ENCODE measurements at regions not wholly inside any gene's neighbourhood (a gene's known extent, or its start where the extent isn't known, plus 50 kb on each side); places are given as distances from the start of the nearest gene placed in this dataset.

GRCh38 chr10:78358982-78359381 lies 325.3 kb downstream of the RPS24 start:
- peaks cover 20% of the 10 kb centered on the region for H3K4me1 Mint-ChIP-seq (ENCODE audit: unreplicated experiment)
- TF ChIP-seq CTCF (IDR thresholded peaks at IDR 0.05; ENCODE audit: unreplicated experiment), result no peak

GRCh38 chr10:78359640-78360091 lies 326.0 kb downstream of the RPS24 start:
- H3K27ac Mint-ChIP-seq (ENCODE audit: unreplicated experiment), result no peak overlapping the region
- peaks cover 20% of the 10 kb centered on the region for H3K4me1 Mint-ChIP-seq (ENCODE audit: unreplicated experiment)
- no peak for DNase-seq (ENCODE audit: low spot score)
- no peaks in the 10 kb centered on the region for H3K9me3 Mint-ChIP-seq (ENCODE audit: unreplicated experiment)
- no peak overlapping the region for H3K4me3 Mint-ChIP-seq (ENCODE audit: unreplicated experiment)
- TF ChIP-seq CTCF (IDR thresholded peaks at IDR 0.05; ENCODE audit: unreplicated experiment), result no peak
- no peaks in the 10 kb centered on the region for H3K36me3 Mint-ChIP-seq (ENCODE audit: low read depth, unreplicated experiment)
- H3K27me3 Mint-ChIP-seq (ENCODE audit: unreplicated experiment), result peaks cover 6% of the 10 kb centered on the region

More at GRCh38 chr10:78358982-78359381, 325.3 kb downstream of the RPS24 start:
- Mint-ChIP-seq H3K9me3 (ENCODE audit: unreplicated experiment) (no peaks in the 10 kb centered on the region), H3K36me3 (ENCODE audit: low read depth, unreplicated experiment) (no peaks in the 10 kb centered on the region), H3K27me3 (ENCODE audit: unreplicated experiment) (peaks cover 6% of the 10 kb centered on the region), H3K27ac (ENCODE audit: unreplicated experiment) (no peak overlapping the region), H3K4me3 (ENCODE audit: unreplicated experiment) (no peak overlapping the region)
- no peak for DNase-seq (ENCODE audit: low spot score)

GRCh38 chr10:78360284-78360683 lies 326.6 kb downstream of the RPS24 start:
- peaks cover 23% of the 10 kb centered on the region for H3K4me1 Mint-ChIP-seq (ENCODE audit: unreplicated experiment)
- peaks cover 6% of the 10 kb centered on the region for H3K27me3 Mint-ChIP-seq (ENCODE audit: unreplicated experiment)
- DNase-seq (ENCODE audit: low spot score), result no peak
- H3K36me3 Mint-ChIP-seq (ENCODE audit: low read depth, unreplicated experiment), result no peaks in the 10 kb centered on the region
- no peaks in the 10 kb centered on the region for H3K9me3 Mint-ChIP-seq (ENCODE audit: unreplicated experiment)
- no peak overlapping the region for H3K27ac Mint-ChIP-seq (ENCODE audit: unreplicated experiment)
- TF ChIP-seq CTCF (IDR thresholded peaks at IDR 0.05; ENCODE audit: unreplicated experiment), result no peak
- H3K4me3 Mint-ChIP-seq (ENCODE audit: unreplicated experiment), result no peak overlapping the region

GRCh38 chr10:78361031-78361430 lies 327.4 kb downstream of the RPS24 start:
- TF ChIP-seq CTCF (IDR thresholded peaks at IDR 0.05; ENCODE audit: unreplicated experiment), result no peak
- peaks cover 23% of the 10 kb centered on the region for H3K4me1 Mint-ChIP-seq (ENCODE audit: unreplicated experiment)
- H3K9me3 Mint-ChIP-seq (ENCODE audit: unreplicated experiment), result no peaks in the 10 kb centered on the region
- H3K27me3 Mint-ChIP-seq (ENCODE audit: unreplicated experiment), result peaks cover 6% of the 10 kb centered on the region
- no peak overlapping the region for H3K4me3 Mint-ChIP-seq (ENCODE audit: unreplicated experiment)
- no peaks in the 10 kb centered on the region for H3K36me3 Mint-ChIP-seq (ENCODE audit: low read depth, unreplicated experiment)
- DNase-seq (ENCODE audit: low spot score), result no peak
- H3K27ac Mint-ChIP-seq (ENCODE audit: unreplicated experiment), result no peak overlapping the region

GRCh38 chr10:78362406-78363022 lies 328.9 kb downstream of the RPS24 start:
- DNase-seq (ENCODE audit: low spot score), result peak; percentile 40
- no peaks in the 10 kb centered on the region for H3K9me3 Mint-ChIP-seq (ENCODE audit: unreplicated experiment)
- no peaks in the 10 kb centered on the region for H3K36me3 Mint-ChIP-seq (ENCODE audit: low read depth, unreplicated experiment)
- peaks cover 23% of the 10 kb centered on the region for H3K4me1 Mint-ChIP-seq (ENCODE audit: unreplicated experiment)
- no peak for TF ChIP-seq CTCF (IDR thresholded peaks at IDR 0.05; ENCODE audit: unreplicated experiment)
- no peak overlapping the region for H3K4me3 Mint-ChIP-seq (ENCODE audit: unreplicated experiment)
- H3K27me3 Mint-ChIP-seq (ENCODE audit: unreplicated experiment), result peaks cover 8% of the 10 kb centered on the region
- peak overlapping the region; percentile 44 for H3K27ac Mint-ChIP-seq (ENCODE audit: unreplicated experiment)
